Esophagus muscularis mucosa (tissue), 4 donors: ENCODE measurements at regions not wholly inside any gene's neighbourhood (a gene's known extent, or its start where the extent isn't known, plus 50 kb on each side); places are given as distances from the start of the nearest gene placed in this dataset.

Experiments used
- DNase-seq: peaks from one replicate; pipeline ENCODE4 v3.0.0-alpha.2; 2017; ENCODE audit errors: extremely low spot score
- H3K27ac ChIP-seq, 4 donors: fragments of 200-600 bp; sonication (generic); replicated peaks in 1 of 4; 1 replicate in 3 of 4; 2 replicates in 1 of 4; pipeline ENCODE4 v1.5.1; 2016 to 2019; ENCODE audit warnings: mild to moderate bottlenecking in 1 of 4
- H3K27me3 ChIP-seq, 4 donors: fragments of 200-600 bp; sonication (generic); one replicate each; pipeline versions ENCODE4 v1.5.1 to v1.6.0; 2016 to 2019
- H3K36me3 ChIP-seq, 4 donors: fragments of 200-600 bp; sonication (generic); one replicate each; pipeline ENCODE4 v1.5.1; 2016 to 2019
- H3K4me1 ChIP-seq, 4 donors: fragments of 200-600 bp; sonication (generic); one replicate each; pipeline ENCODE4 v1.5.1; 2016 to 2019
- H3K4me3 ChIP-seq, 4 donors: fragments of 200-600 bp; sonication (generic); 1 replicate in 2 of 4; 2 replicates in 2 of 4; pipeline ENCODE4 v1.5.1; 2016 to 2019; ENCODE audit warnings: mild to moderate bottlenecking in 4 of 4, moderate library complexity in 1 of 4
- H3K9me3 ChIP-seq, 4 donors: fragments of 200-600 bp; sonication (generic); 1 replicate in 3 of 4; 2 replicates in 1 of 4; pipeline ENCODE4 v1.5.1; 2016 to 2019
- EP300 ChIP-seq: sonication (generic); formaldehyde crosslinking; IDR thresholded peaks from one replicate; pipeline ENCODE4 v1.6.1; 2017; ENCODE audit warnings: antibody characterized with exemption
- POLR2A ChIP-seq: fragments of 450-650 bp; IDR thresholded peaks from one replicate; pipeline ENCODE4 v1.6.1; 2017; ENCODE audit warnings: antibody characterized with exemption, moderate library complexity, mild to moderate bottlenecking, low read depth
- POLR2AphosphoS5 ChIP-seq, 2 donors: sonication (generic); formaldehyde crosslinking; IDR thresholded peaks; one replicate each; pipeline ENCODE4 v1.6.1; 2017; ENCODE audit warnings: antibody characterized with exemption in 2 of 2
- WGBS: methylation state at CpG from one replicate; pipeline ENCODE4 v1.1.5; 2018; 5-methylcytosine and 5-hydroxymethylcytosine counted together
- intact Hi-C: fragments of 100-400 bp; cut with DNase I; formaldehyde crosslinking; loops from one replicate; pipeline ENCODE4 v1.15.1; 2023
- TF ChIP-seq, protein P1 (sequence below), 3 experiments: fragments of 200-600 bp in 2 of 3; fragments of 450-650 bp in 1 of 3; sonication (generic) in 2 of 3; IDR thresholded peaks; one replicate each; pipeline ENCODE4 v1.5.1; 2017 to 2019; ENCODE audit warnings: antibody characterized with exemption in 3 of 3, mild to moderate bottlenecking in 2 of 3, moderate library complexity in 1 of 3

DNA sequence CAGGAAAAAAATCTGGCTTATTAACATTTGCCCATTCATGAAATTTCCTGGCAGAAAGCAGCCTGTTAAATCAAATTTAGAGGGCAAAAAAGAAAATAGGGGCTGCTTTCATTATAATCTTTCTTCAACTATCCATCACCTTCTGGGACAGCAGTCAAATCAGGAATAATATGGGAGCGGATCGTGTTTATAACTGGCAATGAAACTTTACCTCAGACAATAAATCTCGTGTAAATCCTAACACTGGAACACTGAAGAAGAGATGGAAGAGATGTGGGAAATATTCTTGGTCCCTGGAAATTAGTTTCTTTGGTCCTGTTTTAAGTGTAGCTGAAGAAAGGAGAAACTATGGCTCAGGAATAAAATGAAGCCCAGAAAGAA, 77.5 kb upstream of the SERTAD2 start:
- no peak for DNase-seq
- Histone ChIP-seq H3K27me3 (no peaks in the 10 kb centered on the region), H3K27ac (peak overlapping the region; percentile 40 to 66 (median 54)), H3K4me1 (peaks cover 8 to 38% (median 30%) of the 10 kb centered on the region in 4 donors), H3K4me3 (peak overlapping the region; percentile 41 to 53 (median 42)), H3K36me3 (no peaks in the 10 kb centered on the region), H3K9me3 (no peaks in the 10 kb centered on the region)
- WGBS: 43% methylated on average over 3 of the region's 3 CpGs
- intact Hi-C loops: no loop called here
- TF ChIP-seq POLR2AphosphoS5 (IDR thresholded peaks at IDR 0.05) (no peak), EP300 (no peak), POLR2A (no peak)
- TF ChIP-seq, protein P1, sequence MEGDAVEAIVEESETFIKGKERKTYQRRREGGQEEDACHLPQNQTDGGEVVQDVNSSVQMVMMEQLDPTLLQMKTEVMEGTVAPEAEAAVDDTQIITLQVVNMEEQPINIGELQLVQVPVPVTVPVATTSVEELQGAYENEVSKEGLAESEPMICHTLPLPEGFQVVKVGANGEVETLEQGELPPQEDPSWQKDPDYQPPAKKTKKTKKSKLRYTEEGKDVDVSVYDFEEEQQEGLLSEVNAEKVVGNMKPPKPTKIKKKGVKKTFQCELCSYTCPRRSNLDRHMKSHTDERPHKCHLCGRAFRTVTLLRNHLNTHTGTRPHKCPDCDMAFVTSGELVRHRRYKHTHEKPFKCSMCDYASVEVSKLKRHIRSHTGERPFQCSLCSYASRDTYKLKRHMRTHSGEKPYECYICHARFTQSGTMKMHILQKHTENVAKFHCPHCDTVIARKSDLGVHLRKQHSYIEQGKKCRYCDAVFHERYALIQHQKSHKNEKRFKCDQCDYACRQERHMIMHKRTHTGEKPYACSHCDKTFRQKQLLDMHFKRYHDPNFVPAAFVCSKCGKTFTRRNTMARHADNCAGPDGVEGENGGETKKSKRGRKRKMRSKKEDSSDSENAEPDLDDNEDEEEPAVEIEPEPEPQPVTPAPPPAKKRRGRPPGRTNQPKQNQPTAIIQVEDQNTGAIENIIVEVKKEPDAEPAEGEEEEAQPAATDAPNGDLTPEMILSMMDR (IDR thresholded peaks at IDR 0.05): no peak

DNA sequence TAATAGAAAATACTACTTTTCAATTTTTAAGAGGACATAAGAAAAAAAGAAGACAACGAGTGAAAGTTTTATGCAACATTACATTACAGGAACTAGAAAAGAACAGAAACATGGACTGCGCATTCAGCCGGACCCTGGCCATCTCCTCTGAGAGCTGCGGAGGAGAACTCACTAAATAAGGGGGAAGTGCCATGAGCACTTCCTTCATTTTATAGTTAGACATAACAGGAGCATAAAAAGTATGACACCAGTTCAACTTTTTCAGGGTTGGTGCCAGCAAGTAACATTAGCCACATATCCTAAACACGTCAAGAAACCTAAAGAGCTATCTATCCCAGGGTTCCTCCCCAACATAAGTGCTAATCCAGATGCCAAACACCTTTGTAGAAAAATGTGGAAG, 78.0 kb upstream of the SERTAD2 start:
- peaks cover 8 to 33% (median 29%) of the 10 kb centered on the region in 4 donors for H3K4me1 ChIP-seq
- H3K27ac ChIP-seq: peak overlapping the region; percentile 40 to 66 (median 54)
- no peak for DNase-seq
- no peak overlapping the region for H3K4me3 ChIP-seq
- intact Hi-C loops: no loop called here
- no peak for TF ChIP-seq POLR2A
- TF ChIP-seq, protein P1 (IDR thresholded peaks at IDR 0.05): no peak
- TF ChIP-seq POLR2AphosphoS5 (IDR thresholded peaks at IDR 0.05): no peak
- no peak for TF ChIP-seq EP300
- no peaks in the 10 kb centered on the region for H3K36me3 ChIP-seq
- no peaks in the 10 kb centered on the region for H3K27me3 ChIP-seq
- H3K9me3 ChIP-seq: no peaks in the 10 kb centered on the region
- WGBS: 60% methylated on average over 5 of the region's 5 CpGs

DNA sequence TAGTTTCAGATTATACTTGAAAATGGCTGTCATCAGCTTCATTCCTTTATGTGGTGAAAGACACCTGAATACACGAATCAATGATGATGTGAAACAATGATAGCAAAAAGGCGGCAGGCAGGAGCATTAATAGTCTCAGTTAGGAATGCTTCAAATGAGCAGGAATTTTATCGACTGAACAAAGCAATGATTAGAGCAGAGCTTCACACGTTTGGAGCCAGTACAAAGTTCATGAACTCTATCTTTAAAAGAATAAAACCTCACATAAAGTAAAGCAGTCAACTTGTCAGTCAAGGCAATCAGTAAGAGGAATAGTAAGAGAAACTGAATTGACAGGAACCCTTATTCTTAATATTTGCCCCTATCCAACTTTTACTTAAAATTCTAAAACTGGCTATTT, 78.4 kb upstream of the SERTAD2 start:
- DNase-seq: no peak
- WGBS: 77% methylated on average over 4 of the region's 4 CpGs
- Histone ChIP-seq H3K4me3 (no peak overlapping the region), H3K9me3 (no peaks in the 10 kb centered on the region), H3K36me3 (no peaks in the 10 kb centered on the region), H3K27me3 (no peaks in the 10 kb centered on the region), H3K4me1 (peaks cover 8 to 29% (median 27%) of the 10 kb centered on the region in 4 donors), H3K27ac (peak overlapping the region in 3 of 4 donors; percentile 40 to 66 (median 65))
- TF ChIP-seq EP300 (no peak), POLR2AphosphoS5 (IDR thresholded peaks at IDR 0.05) (no peak), POLR2A (no peak)
- TF ChIP-seq, protein P1 (IDR thresholded peaks at IDR 0.05): no peak
- intact Hi-C loops: no loop called here

DNA sequence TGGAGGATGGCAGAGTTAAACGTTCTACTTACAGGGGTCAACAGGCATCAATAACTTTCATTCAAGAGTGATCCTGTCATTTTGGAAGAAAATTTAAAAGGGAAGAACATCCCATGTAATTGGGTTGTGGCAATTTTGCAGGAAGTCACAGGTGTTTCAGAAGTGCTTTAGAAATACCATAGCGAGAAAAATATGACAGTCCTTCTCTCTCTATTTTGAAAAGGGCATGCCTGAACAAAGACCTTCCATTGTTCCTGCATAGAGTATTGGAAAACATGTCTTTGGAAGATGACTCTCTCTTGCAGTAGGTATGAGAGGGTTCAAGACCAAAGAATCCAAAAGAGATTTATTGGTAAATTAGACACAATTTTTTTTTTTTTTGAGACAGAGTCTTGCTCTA, 81.8 kb upstream of the SERTAD2 start:
- Histone ChIP-seq H3K27me3 (no peaks in the 10 kb centered on the region), H3K9me3 (no peaks in the 10 kb centered on the region), H3K36me3 (no peaks in the 10 kb centered on the region), H3K27ac (no peak overlapping the region), H3K4me1 (peaks cover 0 to 15% (median 10%) of the 10 kb centered on the region in 4 donors), H3K4me3 (no peak overlapping the region)
- TF ChIP-seq EP300 (no peak), POLR2A (no peak), POLR2AphosphoS5 (IDR thresholded peaks at IDR 0.05) (no peak)
- TF ChIP-seq, protein P1 (IDR thresholded peaks at IDR 0.05): no peak
- DNase-seq: no peak
- WGBS: 84% methylated on average over 2 of the region's 2 CpGs
- intact Hi-C loops: no loop called here

DNA sequence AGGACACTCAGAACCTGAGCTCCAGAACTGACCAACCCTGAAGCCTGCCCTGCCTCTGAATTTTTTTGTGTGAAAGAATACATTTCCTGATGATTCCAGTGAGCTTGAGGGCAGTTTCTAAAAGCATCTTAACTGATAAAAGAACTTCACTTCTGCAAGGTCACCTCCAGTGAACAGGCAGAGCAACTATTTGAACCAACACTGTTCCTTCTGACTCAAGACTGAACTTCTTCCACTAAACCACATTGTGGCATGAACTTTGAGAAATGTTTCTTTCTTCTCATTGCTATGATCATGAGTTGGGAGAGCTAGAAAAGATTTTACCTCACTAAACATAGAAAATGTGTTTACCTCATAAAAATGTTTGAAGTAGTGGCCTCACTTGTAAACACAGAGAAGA, 83.8 kb upstream of the SERTAD2 start:
- Histone ChIP-seq H3K27me3 (no peaks in the 10 kb centered on the region), H3K4me1 (no peaks in the 10 kb centered on the region), H3K9me3 (no peaks in the 10 kb centered on the region), H3K27ac (no peak overlapping the region), H3K4me3 (no peak overlapping the region), H3K36me3 (no peaks in the 10 kb centered on the region)
- no peak for DNase-seq
- TF ChIP-seq, protein P1 (IDR thresholded peaks at IDR 0.05): no peak
- no peak for TF ChIP-seq EP300
- TF ChIP-seq POLR2AphosphoS5 (IDR thresholded peaks at IDR 0.05): no peak
- no peak for TF ChIP-seq POLR2A
- intact Hi-C loops: no loop called here
